Testis (tissue), 2 donors: ENCODE measurements at regions not wholly inside any gene's neighbourhood (a gene's known extent, or its start where the extent isn't known, plus 50 kb on each side); places are given as distances from the start of the nearest gene placed in this dataset.
"Not testable (repeated sequence)": the region's sequence is repeated elsewhere in the genome, so short reads cannot be mapped to it uniquely, and the experiment has no call there.

ENCODE experiments used
- CTCF ChIP-seq, 3 experiments: fragments of 450-650 bp in 2 of 3; fragments of 200-600 bp in 1 of 3; sonication (generic) in 1 of 3; IDR thresholded peaks; one replicate each; pipeline ENCODE4 v1.5.1; 2016 to 2019; ENCODE audit warnings: antibody characterized with exemption in 3 of 3, mild to moderate bottlenecking in 2 of 3, moderate library complexity in 1 of 3
- POLR2A ChIP-seq: fragments of 450-650 bp; IDR thresholded peaks from one replicate; pipeline ENCODE4 v1.6.1; 2017; ENCODE audit warnings: antibody characterized with exemption, mild to moderate bottlenecking, moderate library complexity

DNA sequence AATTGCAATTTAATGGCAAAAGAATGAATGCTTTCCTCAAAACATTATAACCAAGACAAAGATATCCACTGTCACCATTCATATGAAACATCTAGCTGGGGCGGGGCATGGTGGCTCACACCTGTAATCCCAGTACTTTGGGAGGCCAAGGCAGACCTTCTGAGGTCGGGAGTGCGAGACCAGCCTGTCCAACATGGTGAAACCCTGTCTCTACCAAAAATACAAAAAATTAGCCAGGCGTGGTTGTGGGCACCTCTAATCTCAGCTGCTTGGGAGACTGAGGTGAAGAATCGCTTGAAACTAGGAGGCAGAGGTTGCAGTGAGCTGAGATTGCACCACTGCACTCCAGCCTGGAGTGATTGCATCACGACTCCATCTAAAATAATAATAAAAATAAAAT lies 740.6 kb upstream of the MIR17HG start:
- not testable (repeated sequence) for TF ChIP-seq CTCF (IDR thresholded peaks at IDR 0.05); POLR2A
